Neural cell (in vitro differentiated cells): ENCODE measurements at regions not wholly inside any gene's neighbourhood (a gene's known extent, or its start where the extent isn't known, plus 50 kb on each side); places are given as distances from the start of the nearest gene placed in this dataset.

Experiments
- CTCF ChIP-seq: fragments of 450-650 bp; IDR thresholded peaks from 2 replicates; pipeline ENCODE4 v1.5.1; 2014; ENCODE audit warnings: antibody characterized with exemption, mild to moderate bottlenecking, moderate library complexity; ENCODE audit not compliant: poor library complexity, severe bottlenecking
- POLR2AphosphoS5 ChIP-seq: IDR thresholded peaks from 2 replicates; pipeline ENCODE4 v1.6.1; 2012
- REST ChIP-seq: IDR thresholded peaks from 2 replicates; pipeline ENCODE4 v1.6.1; 2012; ENCODE audit warnings: borderline replicate concordance

GRCh38 chr18:42296192-42296591 is 341.2 kb downstream of the PIK3C3 start:
- no peak for TF ChIP-seq CTCF
- TF ChIP-seq POLR2AphosphoS5 = no peak
- no peak for TF ChIP-seq REST
